K562 (cell line): ENCODE measurements at regions not wholly inside any gene's neighbourhood (a gene's known extent, or its start where the extent isn't known, plus 50 kb on each side); places are given as distances from the start of the nearest gene placed in this dataset.

Experiments used
- ATAC-seq: fragments of 200-7000 bp; cut with Tn5 transposase; 3 replicates; pipeline ENCODE4 v1.9.1; 2020; ENCODE audit warnings: moderate library complexity
- BruUV-seq: library from RNA; stranded (reverse); fragments of 400-500 nt; replicated peaks from 2 replicates; lab custom pipeline; 2021; lab: Mats Ljungman, UMichigan
- CTCF ChIA-PET: fragments of 300-600 bp; formaldehyde crosslinking; extraction: SDS; loops from one replicate; lab custom pipeline; 2021; ENCODE audit warnings: low intra/inter-chr PET ratio; lab: Yijun Ruan, JAX
- POLR2A ChIA-PET: fragments of 300-600, 350-650 bp; sonication (Branson Sonifier 250); formaldehyde crosslinking; extraction: SDS; loops from one replicate; lab custom pipeline; 2021; ENCODE audit warnings: antibody characterized with exemption, inconsistent platforms; lab: Yijun Ruan, JAX
- DNase-seq, 4 experiments: peaks; one replicate each; pipeline versions ENCODE4 v3.0.0 to v3.0.0-alpha.2; 2011 to 2018; ENCODE audit warnings: low spot score in 3 of 4, mixed read lengths in 3 of 4; ENCODE audit errors: extremely low read depth in 1 of 4
- FAIRE-seq: peaks from 2 replicates; lab custom pipeline; 2011; peaks lifted over from hg19 to GRCh38; lab: Jason Lieb, UNC
- H2AFZ ChIP-seq: 2 replicates; pipeline ENCODE4 v1.6.0; 2011; ENCODE audit warnings: low read depth, low read length, control low read depth, inconsistent platforms
- H3K27ac ChIP-seq: fragments of 200-600 bp; 3 replicates; pipeline ENCODE4 v1.8.0; 2011; ENCODE audit warnings: low read depth, mild to moderate bottlenecking, control low read depth, inconsistent platforms, low read length, moderate library complexity, mixed read lengths; ENCODE audit errors: extremely low read depth
- H3K27me3 ChIP-seq, 2 experiments: fragments of 300-600 bp in 1 of 2; 2 replicates in 1 of 2; 3 replicates in 1 of 2; pipeline versions ENCODE4 v1.6.0 to v1.8.0; 2011; ENCODE audit warnings: inconsistent platforms in 2 of 2, low read length in 2 of 2, mild to moderate bottlenecking in 1 of 2, mixed read lengths in 1 of 2, moderate library complexity in 1 of 2; ENCODE audit not compliant: control insufficient read depth in 2 of 2, insufficient read depth in 2 of 2
- H3K36me3 ChIP-seq: fragments of 300-600 bp; 3 replicates; pipeline ENCODE4 v1.8.0; 2011; ENCODE audit warnings: mild to moderate bottlenecking, low read length, inconsistent platforms; ENCODE audit not compliant: control insufficient read depth, insufficient read depth
- H3K4me1 ChIP-seq, 2 experiments: fragments of 200-600 bp in 1 of 2; replicated peaks in 1 of 2; 2 replicates in 1 of 2; 3 replicates in 1 of 2; pipeline versions ENCODE4 v1.5.1 to v1.8.0; 2011; ENCODE audit warnings: inconsistent platforms in 2 of 2, low read length in 2 of 2, mild to moderate bottlenecking in 1 of 2, mixed read lengths in 1 of 2, moderate library complexity in 1 of 2; ENCODE audit not compliant: control insufficient read depth in 2 of 2, insufficient read depth in 2 of 2
- H3K4me2 ChIP-seq: 2 replicates; pipeline ENCODE4 v1.6.1; 2011; ENCODE audit warnings: low read length, control low read depth, inconsistent platforms, mixed read lengths; ENCODE audit not compliant: insufficient read depth
- H3K4me3 ChIP-seq: fragments of 200-600 bp; sonication (generic), shearing (Covaris generic); 2 replicates; pipeline ENCODE4 v1.5.1; 2016; ENCODE audit warnings: control low read depth, inconsistent platforms
- H3K79me2 ChIP-seq: fragments of 200-600 bp; 3 replicates; pipeline ENCODE4 v1.8.0; 2011; ENCODE audit warnings: low read length, inconsistent platforms; ENCODE audit not compliant: control insufficient read depth, insufficient read depth
- H3K9ac ChIP-seq, 2 experiments: 2 replicates each; pipeline versions ENCODE4 v1.6.0 to v1.6.1; 2011; ENCODE audit warnings: low read depth in 2 of 2, low read length in 2 of 2, control low read depth in 1 of 2, inconsistent platforms in 1 of 2, mild to moderate bottlenecking in 1 of 2, mixed read lengths in 1 of 2; ENCODE audit not compliant: insufficient read depth in 1 of 2
- H3K9me1 ChIP-seq: one replicate; pipeline ENCODE4 v1.6.0; 2011; ENCODE audit warnings: inconsistent platforms, mild to moderate bottlenecking, low read length, moderate library complexity; ENCODE audit not compliant: control insufficient read depth, insufficient read depth
- H3K9me3 ChIP-seq: replicated peaks from 2 replicates; pipeline ENCODE4 v1.5.1; 2011; ENCODE audit warnings: low read depth, low read length, inconsistent platforms; ENCODE audit not compliant: control insufficient read depth, insufficient read depth
- H4K20me1 ChIP-seq: replicated peaks from 2 replicates; pipeline ENCODE4 v1.6.1; 2011; ENCODE audit warnings: low read length, inconsistent platforms, mixed read lengths; ENCODE audit not compliant: control insufficient read depth, insufficient read depth
- CBFA2T3 ChIP-seq: fragments of 450-650 bp; IDR thresholded peaks from 2 replicates; pipeline ENCODE4 v1.6.1; 2017
- CC2D1A ChIP-seq: fragments of 450-650 bp; IDR thresholded peaks from 2 replicates; pipeline ENCODE4 v1.6.1; 2017; ENCODE audit warnings: mild to moderate bottlenecking
- DIDO1 ChIP-seq: fragments of 450-650 bp; IDR thresholded peaks from 2 replicates; pipeline ENCODE4 v1.6.1; 2016; ENCODE audit warnings: low read depth, missing biosample characterization, missing genetic modification characterization
- MAFK ChIP-seq: IDR thresholded peaks from 2 replicates; pipeline ENCODE4 v1.6.1; 2011; ENCODE audit warnings: low read length, improper control_type of control experiment
- RBM39 ChIP-seq: fragments of 200-400 bp; formaldehyde crosslinking; optimal IDR thresholded peaks from 2 replicates; pipeline ENCODE3; 2018; ENCODE audit warnings: low read depth, low read length
- SAP30 ChIP-seq: fragments of 200-600 bp; sonication (generic); IDR thresholded peaks from 2 replicates; pipeline ENCODE4 v1.6.1; 2012; ENCODE audit warnings: borderline replicate concordance, low read depth, mild to moderate bottlenecking, moderate library complexity, low read length, control low read depth, inconsistent platforms; ENCODE audit not compliant: insufficient read depth, poor library complexity, severe bottlenecking
- SOX6 ChIP-seq: fragments of 450-650 bp; IDR thresholded peaks from 2 replicates; pipeline ENCODE4 v1.6.1; 2014; ENCODE audit warnings: mild to moderate bottlenecking
- TAL1 ChIP-seq: fragments of 450-650 bp; IDR thresholded peaks from 2 replicates; pipeline ENCODE4 v1.6.1; 2016; ENCODE audit warnings: mild to moderate bottlenecking
- ZFP1 ChIP-seq: fragments of 450-650 bp; formaldehyde crosslinking; IDR thresholded peaks from 2 replicates; pipeline ENCODE4 v1.4.0; 2020; ENCODE audit warnings: mild to moderate bottlenecking, mixed read lengths
- ZNF143 ChIP-seq: sonication (generic); formaldehyde crosslinking; IDR thresholded peaks from 2 replicates; pipeline ENCODE4 v1.9.0; 2022; ENCODE audit warnings: mild to moderate bottlenecking, missing genetic modification reagents
- ZZZ3 ChIP-seq: fragments of 450-650 bp; IDR thresholded peaks from 2 replicates; pipeline ENCODE4 v1.6.1; 2016; ENCODE audit warnings: antibody characterized with exemption, mild to moderate bottlenecking, moderate library complexity
- WGBS: fragments of 100-300 bp; shearing (Covaris generic); methylation state at CpG from one replicate; pipeline ENCODE4 v1.1.6; 2016; ENCODE audit warnings: low coverage, mixed read lengths; ENCODE audit not compliant: insufficient coverage; ENCODE audit errors: missing lambda C conversion rate; 5-methylcytosine and 5-hydroxymethylcytosine counted together
- in situ Hi-C: fragments of 300-500 bp; cut with MboI; formaldehyde crosslinking; loops from 4 replicates; pipeline ENCODE4 v1.15.0; 2018; ENCODE audit warnings: inconsistent platforms, mixed read lengths
- intact Hi-C: fragments of 100-400 bp; cut with micrococcal nuclease; formaldehyde crosslinking; loops from 2 replicates; pipeline ENCODE4 v1.14.2; 2022
- TF ChIP-seq, protein P1 (sequence below), 2 experiments: fragments of 450-650 bp in 1 of 2; IDR thresholded peaks; 2 replicates each; pipeline ENCODE4 v1.6.1; 2011 to 2017; ENCODE audit warnings: low read depth in 2 of 2, antibody characterized with exemption in 1 of 2, borderline replicate concordance in 1 of 2, low read length in 1 of 2, mild to moderate bottlenecking in 1 of 2, mixed read lengths in 1 of 2; ENCODE audit not compliant: control insufficient read depth in 1 of 2
- TF ChIP-seq, protein P2 (sequence below): sonication (generic); formaldehyde crosslinking; IDR thresholded peaks from 2 replicates; pipeline ENCODE4 v1.9.0; 2022; ENCODE audit warnings: mild to moderate bottlenecking, missing genetic modification reagents

DNA sequence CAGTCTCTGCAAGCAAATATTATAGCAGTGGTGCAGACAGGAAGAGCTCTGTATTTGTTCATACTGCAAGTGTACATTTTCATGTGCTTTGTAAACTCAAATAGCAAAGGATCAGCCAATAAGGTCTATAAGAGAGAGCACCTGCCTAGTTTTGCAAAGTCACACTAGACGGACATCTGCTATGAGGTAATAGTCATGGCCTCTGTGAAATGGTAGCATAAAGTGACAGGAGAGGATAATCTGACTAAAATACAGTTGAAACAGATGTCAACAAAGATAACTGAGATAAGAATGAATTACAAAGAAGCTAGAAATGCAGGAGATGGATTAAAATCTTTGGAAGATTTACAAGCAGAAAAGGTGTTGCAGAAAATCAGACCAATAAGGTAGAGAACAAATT lies 70.6 kb upstream of the SPON1 start:
- ATAC-seq (0 out of 3 replicates have a peak, but pooled peaks have one; percentile 42), FAIRE-seq (no peak), DNase-seq (peak in 2 of 4 experiments; percentile 17 to 20)
- BruUV-seq: no TSS peak
- Histone ChIP-seq H3K9me1 (no peaks in the 10 kb centered on the region), H4K20me1 (no peaks in the 10 kb centered on the region), H3K9ac (no peak overlapping the region), H3K36me3 (no peaks in the 10 kb centered on the region), H3K4me3 (no peak overlapping the region), H3K4me1 (no peaks in the 10 kb centered on the region; a peak in 1 of 5 replicates), H3K4me2 (no peak overlapping the region), H3K27ac (no peak overlapping the region), H2AFZ (peak overlapping the region; percentile 35; the same call in 1 of the 2 replicates), H3K79me2 (no peaks in the 10 kb centered on the region), H3K27me3 (no peaks in the 10 kb centered on the region), H3K9me3 (no peaks in the 10 kb centered on the region; the same call in 1 of the 2 replicates)
- intact Hi-C loops (no loop called here), in situ Hi-C loops (no loop called here)
- ChIA-PET POLR2A (interaction anchor here (0.7 kb wide), 1 partner anchor 969 kb away, joined by 3 read pairs; no protein-coding TSS in a partner anchor), CTCF (no interaction called here)
- WGBS: 0% methylated on average over 1 of the region's 1 CpG
- TF ChIP-seq TAL1 (peak; percentile 30; the same call in 1 of the 2 replicates), SOX6 (0 out of 2 replicates have a peak, but pooled peaks have one; percentile 20), MAFK (no peak), CC2D1A (no peak), CBFA2T3 (peak; percentile 45), ZNF143 (CRISPR knock-in tag) (no peak), ZFP1 (CRISPR knock-in tag) (no peak), SAP30 (no peak), RBM39 (no peak), DIDO1 (tag) (no peak), ZZZ3 (no peak)
- TF ChIP-seq, protein P1, sequence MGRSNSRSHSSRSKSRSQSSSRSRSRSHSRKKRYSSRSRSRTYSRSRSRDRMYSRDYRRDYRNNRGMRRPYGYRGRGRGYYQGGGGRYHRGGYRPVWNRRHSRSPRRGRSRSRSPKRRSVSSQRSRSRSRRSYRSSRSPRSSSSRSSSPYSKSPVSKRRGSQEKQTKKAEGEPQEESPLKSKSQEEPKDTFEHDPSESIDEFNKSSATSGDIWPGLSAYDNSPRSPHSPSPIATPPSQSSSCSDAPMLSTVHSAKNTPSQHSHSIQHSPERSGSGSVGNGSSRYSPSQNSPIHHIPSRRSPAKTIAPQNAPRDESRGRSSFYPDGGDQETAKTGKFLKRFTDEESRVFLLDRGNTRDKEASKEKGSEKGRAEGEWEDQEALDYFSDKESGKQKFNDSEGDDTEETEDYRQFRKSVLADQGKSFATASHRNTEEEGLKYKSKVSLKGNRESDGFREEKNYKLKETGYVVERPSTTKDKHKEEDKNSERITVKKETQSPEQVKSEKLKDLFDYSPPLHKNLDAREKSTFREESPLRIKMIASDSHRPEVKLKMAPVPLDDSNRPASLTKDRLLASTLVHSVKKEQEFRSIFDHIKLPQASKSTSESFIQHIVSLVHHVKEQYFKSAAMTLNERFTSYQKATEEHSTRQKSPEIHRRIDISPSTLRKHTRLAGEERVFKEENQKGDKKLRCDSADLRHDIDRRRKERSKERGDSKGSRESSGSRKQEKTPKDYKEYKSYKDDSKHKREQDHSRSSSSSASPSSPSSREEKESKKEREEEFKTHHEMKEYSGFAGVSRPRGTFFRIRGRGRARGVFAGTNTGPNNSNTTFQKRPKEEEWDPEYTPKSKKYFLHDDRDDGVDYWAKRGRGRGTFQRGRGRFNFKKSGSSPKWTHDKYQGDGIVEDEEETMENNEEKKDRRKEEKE (IDR thresholded peaks at IDR 0.05; ENCODE audit: borderline replicate concordance in 1 of 2, control insufficient read depth in 1 of 2, low read depth in 2 of 2, low read length in 1 of 2): no peak
- TF ChIP-seq, protein P2, sequence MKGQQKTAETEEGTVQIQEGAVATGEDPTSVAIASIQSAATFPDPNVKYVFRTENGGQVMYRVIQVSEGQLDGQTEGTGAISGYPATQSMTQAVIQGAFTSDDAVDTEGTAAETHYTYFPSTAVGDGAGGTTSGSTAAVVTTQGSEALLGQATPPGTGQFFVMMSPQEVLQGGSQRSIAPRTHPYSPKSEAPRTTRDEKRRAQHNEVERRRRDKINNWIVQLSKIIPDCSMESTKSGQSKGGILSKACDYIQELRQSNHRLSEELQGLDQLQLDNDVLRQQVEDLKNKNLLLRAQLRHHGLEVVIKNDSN: no peak
